HG03571 (cell line): ENCODE measurements at regions not wholly inside any gene's neighbourhood (a gene's known extent, or its start where the extent isn't known, plus 50 kb on each side); places are given as distances from the start of the nearest gene placed in this dataset.

ENCODE experiments used
- ATAC-seq: cut with Tn5 transposase; IDR thresholded peaks from one replicate; pipeline ENCODE4 v1.9.1; 2021; ENCODE audit not compliant: unreplicated experiment

GRCh38 chr6:135791441-135791840, 60.1 kb upstream of the PDE7B start:
- ATAC-seq = no peak

- ATAC-seq = no peak
These were observed 54.7 kb upstream of the PDE7B start for GRCh38 chr6:135796643-135797305.

GRCh38 chr6:135797361-135797760, 54.1 kb upstream of the PDE7B start:
- ATAC-seq = no peak

GRCh38 chr6:135798751-135799515, 52.6 kb upstream of the PDE7B start:
- no peak for ATAC-seq
